ENCODE measurements at regions not wholly inside any gene's neighbourhood (a gene's known extent, or its start where the extent isn't known, plus 50 kb on each side); places are given as distances from the start of the nearest gene placed in this dataset.

- TF ChIP-seq, protein P1, sequence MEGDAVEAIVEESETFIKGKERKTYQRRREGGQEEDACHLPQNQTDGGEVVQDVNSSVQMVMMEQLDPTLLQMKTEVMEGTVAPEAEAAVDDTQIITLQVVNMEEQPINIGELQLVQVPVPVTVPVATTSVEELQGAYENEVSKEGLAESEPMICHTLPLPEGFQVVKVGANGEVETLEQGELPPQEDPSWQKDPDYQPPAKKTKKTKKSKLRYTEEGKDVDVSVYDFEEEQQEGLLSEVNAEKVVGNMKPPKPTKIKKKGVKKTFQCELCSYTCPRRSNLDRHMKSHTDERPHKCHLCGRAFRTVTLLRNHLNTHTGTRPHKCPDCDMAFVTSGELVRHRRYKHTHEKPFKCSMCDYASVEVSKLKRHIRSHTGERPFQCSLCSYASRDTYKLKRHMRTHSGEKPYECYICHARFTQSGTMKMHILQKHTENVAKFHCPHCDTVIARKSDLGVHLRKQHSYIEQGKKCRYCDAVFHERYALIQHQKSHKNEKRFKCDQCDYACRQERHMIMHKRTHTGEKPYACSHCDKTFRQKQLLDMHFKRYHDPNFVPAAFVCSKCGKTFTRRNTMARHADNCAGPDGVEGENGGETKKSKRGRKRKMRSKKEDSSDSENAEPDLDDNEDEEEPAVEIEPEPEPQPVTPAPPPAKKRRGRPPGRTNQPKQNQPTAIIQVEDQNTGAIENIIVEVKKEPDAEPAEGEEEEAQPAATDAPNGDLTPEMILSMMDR (IDR thresholded peaks at IDR 0.05) = no peak
- no peak for TF ChIP-seq POLR2A (IDR thresholded peaks at IDR 0.05)
These were observed 663.6 kb downstream of the GBE1 start for GRCh38 chr3:81097889-81098288.

Measured in testis (tissue), 2 donors.